A549 (cell line): ENCODE measurements at regions not wholly inside any gene's neighbourhood (a gene's known extent, or its start where the extent isn't known, plus 50 kb on each side); places are given as distances from the start of the nearest gene placed in this dataset.

Experiments used
- ATAC-seq, 2 experiments: fragments of 200-7000 bp in 1 of 2; fragments of >200 bp in 1 of 2; cut with Nextera tagmentation in 1 of 2; cut with Tn5 transposase in 1 of 2; 3 replicates each; pipeline versions ENCODE4 v1.8.0 to v1.9.1; 2018 to 2020; ENCODE audit warnings: mild to moderate bottlenecking in 1 of 2, moderate library complexity in 1 of 2
- CTCF ChIA-PET: fragments of 300-600 bp; sonication (Branson Sonifier 250); formaldehyde crosslinking; extraction: SDS; loops from one replicate; lab custom pipeline; 2021; ENCODE audit warnings: antibody characterized with exemption, inconsistent platforms; lab: Yijun Ruan, JAX
- POLR2A ChIA-PET: fragments of 350-600 bp; formaldehyde crosslinking; extraction: SDS; loops from one replicate; lab custom pipeline; 2021; ENCODE audit warnings: antibody characterized with exemption, inconsistent platforms; lab: Yijun Ruan, JAX
- DNase-seq, 2 experiments: peaks; one replicate each; pipeline versions ENCODE4 v3.0.0 to v3.0.0-alpha.2; 2011 to 2016; ENCODE audit warnings: low read depth in 1 of 2, low spot score in 1 of 2
- FAIRE-seq: peaks from 2 replicates; lab custom pipeline; 2011; peaks lifted over from hg19 to GRCh38; lab: Jason Lieb, UNC
- H3K27ac ChIP-seq, 2 experiments: fragments of >200 bp; sonication (Bioruptor Twin); formaldehyde crosslinking; 3 replicates each; pipeline ENCODE4 v1.5.1; 2016 to 2017
- H3K4me1 ChIP-seq: fragments of >200 bp; sonication (Bioruptor Twin); formaldehyde crosslinking; 3 replicates; pipeline ENCODE4 v1.6.1; 2016
- H3K4me2 ChIP-seq: fragments of >200 bp; sonication (Bioruptor Twin); formaldehyde crosslinking; 3 replicates; pipeline ENCODE4 v1.6.1; 2016
- H3K4me3 ChIP-seq: fragments of >200 bp; sonication (Bioruptor Twin); formaldehyde crosslinking; 3 replicates; pipeline ENCODE4 v1.5.1; 2016
- H3K9me3 ChIP-seq: fragments of >200 bp; sonication (Bioruptor Twin); formaldehyde crosslinking; 3 replicates; pipeline ENCODE4 v1.6.1; 2016
- BCL3 ChIP-seq: fragments of >200 bp; sonication (Bioruptor Twin); formaldehyde crosslinking; IDR thresholded peaks from 3 replicates; pipeline ENCODE4 v1.6.1; 2016
- CBX8 ChIP-seq: fragments of 200-600 bp; sonication (generic); IDR thresholded peaks from 2 replicates; pipeline ENCODE4 v1.6.1; 2016
- CHD2 ChIP-seq: fragments of 150-350 bp; IDR thresholded peaks from 2 replicates; pipeline ENCODE4 v1.6.1; 2014; ENCODE audit warnings: low read length; ENCODE audit not compliant: partially characterized antibody
- EHF ChIP-seq: fragments of 250-450 bp; sonication (Bioruptor Pico); IDR thresholded peaks from 2 replicates; pipeline ENCODE4 v1.5.0; 2020; ENCODE audit warnings: mild to moderate bottlenecking
- EHMT2 ChIP-seq: fragments of 200-600 bp; sonication (generic); IDR thresholded peaks from 2 replicates; pipeline ENCODE4 v1.6.1; 2016; ENCODE audit warnings: antibody characterized with exemption, low read depth, mild to moderate bottlenecking, moderate library complexity
- ELK1 ChIP-seq: fragments of 150-350 bp; IDR thresholded peaks from 2 replicates; pipeline ENCODE4 v1.6.1; 2014; ENCODE audit warnings: low read depth, mild to moderate bottlenecking, low read length
- EP300 ChIP-seq, 2 experiments: fragments of >200 bp; sonication (Bioruptor Twin); formaldehyde crosslinking; IDR thresholded peaks; 2 replicates in 1 of 2; 3 replicates in 1 of 2; pipeline ENCODE4 v1.6.1; 2016 to 2017
- HEYL ChIP-seq: fragments of 250-450 bp; sonication (Bioruptor Pico); IDR thresholded peaks from 2 replicates; pipeline ENCODE4 v1.8.0; 2021; ENCODE audit warnings: mild to moderate bottlenecking, moderate library complexity
- HOXA7 ChIP-seq: fragments of 250-450 bp; sonication (Bioruptor Pico); IDR thresholded peaks from 2 replicates; pipeline ENCODE4 v1.5.0; 2020; ENCODE audit warnings: mild to moderate bottlenecking, moderate library complexity
- KDM1A ChIP-seq: fragments of 200-600 bp; sonication (generic); IDR thresholded peaks from 2 replicates; pipeline ENCODE4 v1.6.1; 2016; ENCODE audit warnings: low read depth, mild to moderate bottlenecking
- KDM5A ChIP-seq: fragments of 200-600 bp; sonication (generic); IDR thresholded peaks from 2 replicates; pipeline ENCODE4 v1.6.1; 2016; ENCODE audit warnings: antibody characterized with exemption, mild to moderate bottlenecking
- MAFK ChIP-seq: fragments of 450-650 bp; IDR thresholded peaks from 2 replicates; pipeline ENCODE4 v1.6.1; 2014; ENCODE audit not compliant: partially characterized antibody
- MAX ChIP-seq: IDR thresholded peaks from 2 replicates; pipeline ENCODE4 v1.6.1; 2012
- MAZ ChIP-seq: fragments of 150-350 bp; IDR thresholded peaks from 2 replicates; pipeline ENCODE4 v1.6.1; 2014; ENCODE audit warnings: antibody characterized with exemption, low read depth, low read length, borderline replicate concordance
- MYC ChIP-seq: IDR thresholded peaks from 2 replicates; pipeline ENCODE4 v1.6.1; 2012; ENCODE audit warnings: mild to moderate bottlenecking, inconsistent platforms, low read length, improper control_type of control experiment, borderline replicate concordance
- NPAS2 ChIP-seq: fragments of 250-450 bp; sonication (Bioruptor Pico); IDR thresholded peaks from 2 replicates; pipeline ENCODE4 v1.8.0; 2022; ENCODE audit warnings: mild to moderate bottlenecking, moderate library complexity, borderline replicate concordance
- NR3C1 ChIP-seq: fragments of >200 bp; sonication (Bioruptor Twin); formaldehyde crosslinking; IDR thresholded peaks from 3 replicates; pipeline ENCODE4 v1.6.1; 2017
- POLR2AphosphoS2 ChIP-seq: conservative IDR thresholded peaks from 2 replicates; pipeline ENCODE4 v1.6.1; 2012; ENCODE audit warnings: low read length, improper control_type of control experiment, inconsistent platforms
- RARB ChIP-seq: fragments of 250-450 bp; sonication (Bioruptor Pico); IDR thresholded peaks from 2 replicates; pipeline ENCODE4 v1.8.0; 2021; ENCODE audit warnings: mild to moderate bottlenecking, moderate library complexity
- RCOR1 ChIP-seq: fragments of 150-350 bp; IDR thresholded peaks from 2 replicates; pipeline ENCODE4 v1.6.1; 2014; ENCODE audit warnings: antibody characterized with exemption, low read length, low read depth
- RFX5 ChIP-seq: fragments of 450-650 bp; IDR thresholded peaks from 2 replicates; pipeline ENCODE4 v1.7.1; 2014; ENCODE audit warnings: antibody characterized with exemption, mild to moderate bottlenecking, moderate library complexity
- SREBF2 ChIP-seq: fragments of 450-650 bp; IDR thresholded peaks from 2 replicates; pipeline ENCODE4 v1.6.1; 2014; ENCODE audit warnings: mild to moderate bottlenecking, moderate library complexity
- TFCP2L1 ChIP-seq: fragments of 250-450 bp; sonication (Bioruptor Pico); IDR thresholded peaks from 2 replicates; pipeline ENCODE4 v1.5.0; 2021; ENCODE audit warnings: mild to moderate bottlenecking
- ZC3H11A ChIP-seq: fragments of 450-650 bp; IDR thresholded peaks from 2 replicates; pipeline ENCODE4 v1.6.1; 2014; ENCODE audit warnings: antibody characterized with exemption, mild to moderate bottlenecking
- ZFP36 ChIP-seq: fragments of 450-650 bp; IDR thresholded peaks from 2 replicates; pipeline ENCODE4 v1.6.1; 2014; ENCODE audit warnings: borderline replicate concordance; ENCODE audit not compliant: partially characterized antibody
- ZNF302 ChIP-seq: fragments of 250-450 bp; sonication (Bioruptor Pico); IDR thresholded peaks from 2 replicates; pipeline ENCODE4 v1.9.0; 2021; ENCODE audit warnings: inconsistent platforms, mild to moderate bottlenecking, moderate library complexity
- ZSCAN20 ChIP-seq: fragments of 250-450 bp; sonication (Bioruptor Pico); IDR thresholded peaks from 2 replicates; pipeline ENCODE4 v1.8.0; 2022; ENCODE audit warnings: mild to moderate bottlenecking, moderate library complexity
- whole genome bisulfite sequencing: methylation state at CpG from one replicate; pipeline ENCODE4 v1.1.6; 2017; ENCODE audit errors: missing lambda C conversion rate; 5-methylcytosine and 5-hydroxymethylcytosine counted together
- TF ChIP-seq, protein P1 (sequence below): fragments of 450-650 bp; IDR thresholded peaks from 2 replicates; pipeline ENCODE4 v1.6.1; 2014; ENCODE audit warnings: antibody characterized with exemption
- TF ChIP-seq, protein P2 (sequence below): fragments of >200 bp; sonication (Bioruptor Twin); formaldehyde crosslinking; IDR thresholded peaks from 2 replicates; pipeline ENCODE4 v1.6.1; 2016
- TF ChIP-seq, protein P3 (sequence below): fragments of 250-450 bp; sonication (Bioruptor Pico); IDR thresholded peaks from 2 replicates; pipeline ENCODE4 v1.5.0; 2020; ENCODE audit warnings: low read depth, mild to moderate bottlenecking, moderate library complexity

DNA sequence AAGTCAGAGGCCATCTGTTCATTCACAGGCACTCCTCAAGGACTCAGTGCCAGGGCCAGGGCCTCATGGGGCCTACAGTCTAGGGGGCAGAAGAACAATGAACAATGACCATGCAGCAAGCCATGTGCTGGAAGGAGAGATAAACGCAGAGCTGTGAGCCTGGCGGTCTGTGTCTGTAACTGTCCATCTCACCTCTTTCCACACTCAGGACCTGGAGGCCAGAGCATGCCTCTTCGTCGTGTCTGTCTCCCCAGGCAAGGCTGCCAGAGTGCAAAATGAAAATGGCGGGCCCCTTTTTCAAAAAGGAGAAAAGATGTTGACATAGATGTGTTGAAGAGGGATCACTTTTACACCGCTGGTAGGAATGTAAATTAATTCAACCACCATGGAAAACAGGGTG lies 78.5 kb downstream of the MSX1 start (continued):
- TF ChIP-seq ELK1 = no peak

- FAIRE-seq = no peak
- Histone ChIP-seq H3K4me3 (no peak overlapping the region), H3K9me3 (no peaks in the 10 kb centered on the region), H3K4me1 (no peaks in the 10 kb centered on the region), H3K4me2 (no peak overlapping the region), H3K27ac (no peak overlapping the region)
- DNase-seq = no peak
- 6% methylated on average over 1 of the region's 1 CpG for WGBS
- no peak for ATAC-seq
- ChIA-PET CTCF (interaction anchor here (0.6 kb wide), 1 partner anchor 344 kb away, joined by 5 read pairs; no protein-coding TSS in a partner anchor), POLR2A (no interaction called here)
- TF ChIP-seq TFCP2L1 (CRISPR knock-in tag) (no peak), ZFP36 (no peak), KDM5A (no peak), POLR2AphosphoS2 (no peak), ZC3H11A (no peak), SREBF2 (no peak), MAFK (no peak)
- TF ChIP-seq, protein P1, sequence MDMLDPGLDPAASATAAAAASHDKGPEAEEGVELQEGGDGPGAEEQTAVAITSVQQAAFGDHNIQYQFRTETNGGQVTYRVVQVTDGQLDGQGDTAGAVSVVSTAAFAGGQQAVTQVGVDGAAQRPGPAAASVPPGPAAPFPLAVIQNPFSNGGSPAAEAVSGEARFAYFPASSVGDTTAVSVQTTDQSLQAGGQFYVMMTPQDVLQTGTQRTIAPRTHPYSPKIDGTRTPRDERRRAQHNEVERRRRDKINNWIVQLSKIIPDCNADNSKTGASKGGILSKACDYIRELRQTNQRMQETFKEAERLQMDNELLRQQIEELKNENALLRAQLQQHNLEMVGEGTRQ = no peak
- TF ChIP-seq, all 56 proteins: peak for 0
These were observed 77.5 kb downstream of the CYTL1 start for GRCh38 chr4:4941751-4942150.

- Histone ChIP-seq H3K27ac (no peak overlapping the region), H3K4me3 (no peak overlapping the region), H3K4me2 (no peak overlapping the region)
- TF ChIP-seq KDM5A (no peak), NPAS2 (CRISPR knock-in tag) (no peak), ZFP36 (no peak), MAX (no peak), CHD2 (no peak), RARB (no peak), ZNF302 (CRISPR knock-in tag) (no peak), NR3C1 (no peak), RFX5 (no peak), RCOR1 (no peak)
- TF ChIP-seq, protein P2, sequence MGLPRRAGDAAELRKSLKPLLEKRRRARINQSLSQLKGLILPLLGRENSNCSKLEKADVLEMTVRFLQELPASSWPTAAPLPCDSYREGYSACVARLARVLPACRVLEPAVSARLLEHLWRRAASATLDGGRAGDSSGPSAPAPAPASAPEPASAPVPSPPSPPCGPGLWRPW = no peak
- TF ChIP-seq, protein P1 = no peak
- TF ChIP-seq, all 56 proteins: peak for 0
- ATAC-seq (no peak), DNase-seq (no peak), FAIRE-seq (no peak)
- POLR2A ChIA-PET = no interaction called here
- Histone ChIP-seq H3K9me3 (no peaks in the 10 kb centered on the region), H3K4me1 (no peaks in the 10 kb centered on the region)
- CTCF ChIA-PET = no interaction called here
- WGBS = 29% methylated on average over 3 of the region's 3 CpGs
These were observed 76.6 kb downstream of the CYTL1 start for GRCh38 chr4:4942658-4943057.

GRCh38 chr4:4945021-4945420 lies 74.2 kb downstream of the CYTL1 start:
- CTCF ChIA-PET = no interaction called here
- TF ChIP-seq HOXA7 (no peak), CBX8 (no peak), ZSCAN20 (no peak), KDM1A (no peak), BCL3 (no peak), MYC (no peak), HEYL (CRISPR knock-in tag) (no peak), ZNF302 (CRISPR knock-in tag) (no peak), EP300 (IDR thresholded peaks at IDR 0.05) (no peak), MAZ (no peak), EHMT2 (no peak), RFX5 (no peak), EHF (CRISPR knock-in tag) (no peak), RCOR1 (no peak)
- TF ChIP-seq, protein P3, sequence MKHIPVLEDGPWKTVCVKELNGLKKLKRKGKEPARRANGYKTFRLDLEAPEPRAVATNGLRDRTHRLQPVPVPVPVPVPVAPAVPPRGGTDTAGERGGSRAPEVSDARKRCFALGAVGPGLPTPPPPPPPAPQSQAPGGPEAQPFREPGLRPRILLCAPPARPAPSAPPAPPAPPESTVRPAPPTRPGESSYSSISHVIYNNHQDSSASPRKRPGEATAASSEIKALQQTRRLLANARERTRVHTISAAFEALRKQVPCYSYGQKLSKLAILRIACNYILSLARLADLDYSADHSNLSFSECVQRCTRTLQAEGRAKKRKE = no peak

More at GRCh38 chr4:4945021-4945420, 74.2 kb downstream of the CYTL1 start:
- WGBS = 17% methylated on average over 3 of the region's 3 CpGs
- no peaks in the 10 kb centered on the region for H3K9me3 ChIP-seq
- H3K27ac ChIP-seq = no peak overlapping the region
- no peak for ATAC-seq
- POLR2A ChIA-PET = no interaction called here
- FAIRE-seq = no peak
- H3K4me3 ChIP-seq = no peak overlapping the region
- no peaks in the 10 kb centered on the region for H3K4me1 ChIP-seq
- no peak for DNase-seq
- no peak overlapping the region for H3K4me2 ChIP-seq
